Testis (tissue), 2 donors: ENCODE measurements at regions not wholly inside any gene's neighbourhood (a gene's known extent, or its start where the extent isn't known, plus 50 kb on each side); places are given as distances from the start of the nearest gene placed in this dataset.

Source experiments
- CTCF ChIP-seq, 3 experiments: fragments of 450-650 bp in 2 of 3; fragments of 200-600 bp in 1 of 3; sonication (generic) in 1 of 3; IDR thresholded peaks; one replicate each; pipeline ENCODE4 v1.5.1; 2016 to 2019; ENCODE audit warnings: antibody characterized with exemption in 3 of 3, mild to moderate bottlenecking in 2 of 3, moderate library complexity in 1 of 3
- POLR2A ChIP-seq: fragments of 450-650 bp; IDR thresholded peaks from one replicate; pipeline ENCODE4 v1.6.1; 2017; ENCODE audit warnings: antibody characterized with exemption, mild to moderate bottlenecking, moderate library complexity

GRCh38 chr2:15724235-15724634 is 132.6 kb downstream of the DDX1 start:
- TF ChIP-seq CTCF (IDR thresholded peaks at IDR 0.05) (no peak), POLR2A (no peak)
